Small intestine (tissue), 7 donors: ENCODE measurements at regions not wholly inside any gene's neighbourhood (a gene's known extent, or its start where the extent isn't known, plus 50 kb on each side); places are given as distances from the start of the nearest gene placed in this dataset.

Experiments used
- DNase-seq, 2 donors: peaks; one replicate each; pipeline versions ENCODE4 v3.0.0 to v3.0.0-alpha.2; 2013
- FAIRE-seq: peaks from 2 replicates; lab custom pipeline; 2012; peaks lifted over from hg19 to GRCh38; lab: Jason Lieb, UNC
- H3K27ac ChIP-seq, 3 donors: one replicate each; pipeline ENCODE4 v1.5.1; 2013; ENCODE audit warnings: low read length in 2 of 3, mild to moderate bottlenecking in 2 of 3, control low read depth in 1 of 3, inconsistent platforms in 1 of 3, low read depth in 1 of 3, moderate library complexity in 1 of 3
- H3K27me3 ChIP-seq, 3 donors: one replicate each; pipeline ENCODE4 v1.6.1; 2013; ENCODE audit warnings: low read length in 3 of 3, inconsistent platforms in 1 of 3; ENCODE audit not compliant: control insufficient read depth in 3 of 3, insufficient read depth in 3 of 3
- H3K36me3 ChIP-seq, 3 donors: one replicate each; pipeline ENCODE4 v1.6.1; 2013; ENCODE audit warnings: low read length in 3 of 3, inconsistent platforms in 1 of 3, low read depth in 1 of 3, mild to moderate bottlenecking in 1 of 3, moderate library complexity in 1 of 3; ENCODE audit not compliant: control insufficient read depth in 3 of 3, insufficient read depth in 2 of 3
- H3K4me1 ChIP-seq, 3 donors: one replicate each; pipeline ENCODE4 v1.6.1; 2013; ENCODE audit warnings: low read length in 2 of 3, inconsistent platforms in 1 of 3, low read depth in 1 of 3, mild to moderate bottlenecking in 1 of 3, moderate library complexity in 1 of 3; ENCODE audit not compliant: control insufficient read depth in 3 of 3, insufficient read depth in 2 of 3
- H3K4me3 ChIP-seq, 3 donors: one replicate each; pipeline ENCODE4 v1.5.1; 2013; ENCODE audit warnings: low read length in 3 of 3, control low read depth in 1 of 3, inconsistent platforms in 1 of 3, low read depth in 1 of 3, mild to moderate bottlenecking in 1 of 3, moderate library complexity in 1 of 3
- H3K9me3 ChIP-seq, 2 donors: one replicate each; pipeline ENCODE4 v1.6.1; 2013; ENCODE audit warnings: low read depth in 1 of 2, low read length in 1 of 2; ENCODE audit not compliant: control insufficient read depth in 2 of 2, insufficient read depth in 1 of 2
- WGBS, 3 donors: extraction: QIAGEN DNeasy Blood & Tissue Kit; methylation state at CpG; one replicate each; pipeline ENCODE4 v1.1.7; 2013; 5-methylcytosine and 5-hydroxymethylcytosine counted together
- donor health status: healthy with polysubstance abuse.
- donor health status: control.
- donor health status: control.
- donor health status: Bipolar disorder and iron deficiency.
- donor health status: healthy.

DNA sequence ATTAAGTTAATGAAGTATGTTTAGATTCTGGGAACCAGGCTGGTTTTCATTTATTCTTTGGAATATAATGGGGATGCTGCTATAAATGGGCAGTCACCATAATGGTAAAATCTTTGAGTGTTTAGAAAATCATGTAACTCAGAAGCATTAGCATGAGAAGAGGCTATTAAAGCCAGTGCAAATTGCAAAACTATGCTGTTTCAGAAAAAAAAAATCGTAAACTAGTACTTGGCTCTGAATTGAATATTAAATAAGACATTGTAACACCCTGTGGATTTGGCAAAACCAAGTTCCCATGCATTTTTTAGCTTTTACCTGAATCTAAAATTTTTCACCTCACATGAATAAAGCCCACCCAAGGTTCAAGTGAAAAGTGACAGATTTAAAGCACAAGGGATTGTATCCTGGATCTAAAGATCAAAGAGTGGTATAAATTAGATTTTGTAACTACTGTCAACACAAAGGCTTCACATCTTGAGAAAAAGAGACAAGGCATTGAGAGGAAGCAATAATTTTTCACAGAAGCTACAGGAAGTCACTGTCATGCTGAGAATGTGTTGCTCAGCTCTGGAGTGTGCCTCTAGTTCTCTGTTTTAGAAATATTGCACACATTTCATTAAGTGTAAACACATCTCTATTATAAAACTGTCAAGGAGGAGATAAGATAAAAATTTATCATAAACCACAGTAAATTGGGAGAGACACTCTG lies 142.2 kb downstream of the ABCA8 start:
- DNase-seq (no peak), FAIRE-seq (no peak)
- Histone ChIP-seq H3K4me3 (no peak overlapping the region), H3K9me3 (peaks cover 0 to 6% of the 10 kb centered on the region in 2 donors), H3K36me3 (no peaks in the 10 kb centered on the region), H3K4me1 (no peaks in the 10 kb centered on the region), H3K27me3 (no peaks in the 10 kb centered on the region), H3K27ac (no peak overlapping the region)
- 27 to 73% (median 39%) methylated on average over 1 of the region's 1 CpG for WGBS, 3 donors

DNA sequence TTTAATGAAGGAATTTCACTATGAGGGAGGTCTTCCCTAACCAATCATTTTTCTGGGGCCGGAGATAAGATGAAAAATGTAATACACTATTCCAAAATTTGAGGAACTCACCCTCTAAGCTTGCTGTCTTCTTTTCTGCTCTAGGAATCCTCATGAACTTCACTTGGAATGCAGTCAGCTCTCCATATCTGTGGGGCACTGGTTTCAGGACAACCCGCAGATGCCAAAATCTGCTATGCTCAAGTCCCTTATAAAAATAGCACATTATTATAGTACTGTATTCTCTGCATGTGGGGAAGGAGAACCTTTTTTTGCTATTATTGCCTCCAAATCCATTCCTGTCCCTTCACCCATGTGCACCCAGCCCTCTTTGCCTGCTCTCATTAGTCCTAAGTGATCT lies 146.0 kb downstream of the ABCA8 start:
- no peak for DNase-seq
- H3K4me3 ChIP-seq = no peak overlapping the region
- no peak overlapping the region for H3K27ac ChIP-seq
- peaks cover 0 to 6% of the 10 kb centered on the region in 2 donors for H3K9me3 ChIP-seq
- WGBS, 3 donors = 82 to 97% (median 94%) methylated on average over 2 of the region's 2 CpGs
- no peaks in the 10 kb centered on the region for H3K27me3 ChIP-seq
- H3K36me3 ChIP-seq = no peaks in the 10 kb centered on the region
- no peaks in the 10 kb centered on the region for H3K4me1 ChIP-seq
- FAIRE-seq = no peak

DNA sequence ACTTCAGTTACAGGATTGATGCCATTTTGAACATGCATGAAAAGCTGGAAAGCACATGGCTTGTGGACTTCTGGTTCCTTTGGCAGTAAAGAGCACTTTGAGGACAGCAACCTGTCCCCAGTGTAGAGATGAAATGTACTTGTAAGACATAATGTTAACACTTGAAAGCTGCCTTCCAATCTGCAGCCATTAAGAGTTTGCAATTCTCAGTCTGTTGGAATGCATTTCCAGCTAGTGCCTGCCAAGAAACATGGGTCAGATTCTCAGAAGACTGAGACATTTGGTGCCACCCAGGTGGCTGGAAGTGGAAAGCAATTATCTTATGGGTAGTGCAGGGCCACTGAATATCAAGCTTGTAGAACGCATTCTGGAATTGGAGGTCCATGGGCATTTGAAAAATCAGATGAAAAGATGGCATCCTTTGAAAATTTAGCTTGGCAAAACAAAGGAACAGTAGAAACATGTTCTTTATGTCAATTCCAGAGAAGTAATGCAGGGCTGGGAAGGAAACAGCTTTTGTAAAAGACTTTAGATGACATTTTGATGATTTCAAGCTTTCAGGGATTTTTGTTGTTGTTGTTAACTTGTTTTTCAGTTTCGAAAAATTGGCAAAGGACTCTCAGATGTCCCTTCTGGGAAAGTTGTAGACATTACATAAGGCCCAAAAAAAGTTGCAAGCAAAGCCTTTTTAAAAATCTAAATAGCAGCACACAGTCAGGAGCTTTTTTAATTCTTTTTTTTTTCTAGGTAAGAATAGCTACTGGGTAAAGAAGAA lies 147.0 kb downstream of the ABCA8 start:
- DNase-seq = no peak
- Histone ChIP-seq H3K27ac (no peak overlapping the region), H3K4me1 (no peaks in the 10 kb centered on the region), H3K4me3 (no peak overlapping the region), H3K27me3 (no peaks in the 10 kb centered on the region), H3K9me3 (peaks cover 0 to 6% of the 10 kb centered on the region in 2 donors), H3K36me3 (no peaks in the 10 kb centered on the region)
- FAIRE-seq = no peak
- 74 to 90% (median 74%) methylated on average over 2 of the region's 2 CpGs for WGBS, 3 donors

GRCh38 chr17:68805609-68806008 lies 149.6 kb downstream of the ABCA8 start:
- Histone ChIP-seq H3K9me3 (no peaks in the 10 kb centered on the region), H3K36me3 (no peaks in the 10 kb centered on the region), H3K4me3 (no peak overlapping the region), H3K27me3 (no peaks in the 10 kb centered on the region), H3K27ac (no peak overlapping the region), H3K4me1 (no peaks in the 10 kb centered on the region)
- DNase-seq (no peak), FAIRE-seq (no peak)
- WGBS, 3 donors = 78 to 89% (median 89%) methylated on average over 1 of the region's 1 CpG

DNA sequence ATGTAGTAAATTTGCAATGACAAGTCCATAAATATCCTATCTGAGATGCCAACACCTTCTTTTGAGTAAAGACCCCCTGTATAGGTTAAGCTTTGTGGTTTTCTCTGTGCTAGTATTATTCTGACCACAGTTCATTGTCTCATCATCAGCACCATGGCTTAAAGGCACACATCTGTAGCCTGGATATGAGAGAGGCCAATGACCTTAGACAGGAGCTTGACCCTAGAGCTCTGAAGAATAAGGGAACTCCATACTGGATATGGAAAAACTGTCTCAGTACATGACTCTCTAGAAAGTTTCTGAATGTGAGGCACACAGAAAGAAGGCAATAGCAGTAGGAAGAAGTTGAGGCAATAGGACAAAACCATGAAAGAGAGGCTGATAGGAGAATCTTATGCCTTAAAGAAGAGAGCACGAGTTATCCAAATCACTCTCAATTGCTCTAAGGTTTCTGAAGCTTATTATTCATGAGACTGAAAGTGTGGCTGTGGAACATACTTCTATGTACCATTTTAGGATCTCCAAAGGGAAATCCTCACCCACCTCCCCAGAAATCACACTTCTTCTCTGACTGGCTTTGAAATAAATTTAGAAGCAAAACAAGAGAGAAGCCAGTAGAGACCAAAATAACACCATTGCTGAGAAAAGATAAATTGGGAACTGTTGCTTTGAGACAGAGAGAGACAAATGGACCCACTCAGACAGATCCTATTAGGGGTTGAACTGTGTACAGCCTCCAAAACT lies 150.2 kb downstream of the ABCA8 start:
- Histone ChIP-seq H3K4me1 (no peaks in the 10 kb centered on the region), H3K9me3 (no peaks in the 10 kb centered on the region), H3K27me3 (no peaks in the 10 kb centered on the region), H3K4me3 (no peak overlapping the region), H3K27ac (no peak overlapping the region), H3K36me3 (no peaks in the 10 kb centered on the region)
- DNase-seq = no peak
- WGBS, 3 donors = 82 to 88% (median 86%) methylated on average over 1 of the region's 1 CpG
- no peak for FAIRE-seq

- no peak for FAIRE-seq
- 65 to 74% (median 67%) methylated on average over 4 of the region's 4 CpGs for WGBS, 3 donors
- no peak overlapping the region for H3K27ac ChIP-seq
These were observed 151.8 kb downstream of the ABCA8 start for GRCh38 chr17:68803164-68803929.

GRCh38 chr17:68801335-68802247 lies 153.6 kb downstream of the ABCA8 start:
- H3K4me1 ChIP-seq = no peaks in the 10 kb centered on the region
- 89 to 93% (median 91%) methylated on average over 9 of the region's 9 CpGs for WGBS, 3 donors
- H3K27me3 ChIP-seq = no peaks in the 10 kb centered on the region
- DNase-seq = no peak
- FAIRE-seq = no peak
- no peaks in the 10 kb centered on the region for H3K9me3 ChIP-seq
- H3K27ac ChIP-seq = no peak overlapping the region
- H3K36me3 ChIP-seq = no peaks in the 10 kb centered on the region
- no peak overlapping the region for H3K4me3 ChIP-seq

More at GRCh38 chr17:68803164-68803929, 151.8 kb downstream of the ABCA8 start:
- Histone ChIP-seq H3K9me3 (no peaks in the 10 kb centered on the region), H3K36me3 (no peaks in the 10 kb centered on the region), H3K4me1 (no peaks in the 10 kb centered on the region), H3K27me3 (no peaks in the 10 kb centered on the region), H3K4me3 (no peak overlapping the region)
- no peak for DNase-seq
